ENCODE measurements at regions not wholly inside any gene's neighbourhood (a gene's known extent, or its start where the extent isn't known, plus 50 kb on each side); places are given as distances from the start of the nearest gene placed in this dataset.

DNA sequence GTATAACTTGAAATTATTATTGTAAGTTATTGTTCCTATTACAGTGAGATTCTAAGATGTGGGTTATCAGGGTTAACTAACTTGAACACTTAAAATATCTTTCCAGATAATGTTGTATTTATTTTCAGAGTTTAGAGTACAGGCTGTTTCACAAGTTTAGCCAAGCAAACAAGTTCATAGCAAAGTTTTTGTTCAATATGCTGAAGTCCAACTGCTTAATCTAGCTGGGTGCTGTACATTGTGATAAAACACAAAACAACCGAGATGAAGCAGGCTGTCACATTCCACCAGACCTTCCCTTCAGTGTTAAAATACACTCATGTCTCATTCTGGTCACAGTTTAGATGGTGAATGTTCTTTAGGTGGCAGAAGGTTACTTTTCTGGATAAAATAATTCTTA, 148.0 kb upstream of the PCDH20 start:
- TF ChIP-seq BHLHE40 (IDR thresholded peaks at IDR 0.05; ENCODE audit: low read depth, low read length) (no peak), POLR2A (IDR thresholded peaks at IDR 0.05; ENCODE audit: low read depth, low read length) (no peak), MAFK (IDR thresholded peaks at IDR 0.05; ENCODE audit: low read depth, low read length) (no peak), SMC3 (IDR thresholded peaks at IDR 0.05; ENCODE audit: low read depth, low read length) (no peak), RAD21 (IDR thresholded peaks at IDR 0.05; ENCODE audit: low read length) (no peak), MAZ (IDR thresholded peaks at IDR 0.05; ENCODE audit: borderline replicate concordance, low read depth, low read length) (no peak), RCOR1 (IDR thresholded peaks at IDR 0.05; ENCODE audit: insufficient replicate concordance, low read length) (no peak), FOS (IDR thresholded peaks at IDR 0.05; ENCODE audit: low read depth, low read length) (no peak), CEBPB (IDR thresholded peaks at IDR 0.05; ENCODE audit: low read depth, low read length) (no peak)
- TF ChIP-seq, protein P1, sequence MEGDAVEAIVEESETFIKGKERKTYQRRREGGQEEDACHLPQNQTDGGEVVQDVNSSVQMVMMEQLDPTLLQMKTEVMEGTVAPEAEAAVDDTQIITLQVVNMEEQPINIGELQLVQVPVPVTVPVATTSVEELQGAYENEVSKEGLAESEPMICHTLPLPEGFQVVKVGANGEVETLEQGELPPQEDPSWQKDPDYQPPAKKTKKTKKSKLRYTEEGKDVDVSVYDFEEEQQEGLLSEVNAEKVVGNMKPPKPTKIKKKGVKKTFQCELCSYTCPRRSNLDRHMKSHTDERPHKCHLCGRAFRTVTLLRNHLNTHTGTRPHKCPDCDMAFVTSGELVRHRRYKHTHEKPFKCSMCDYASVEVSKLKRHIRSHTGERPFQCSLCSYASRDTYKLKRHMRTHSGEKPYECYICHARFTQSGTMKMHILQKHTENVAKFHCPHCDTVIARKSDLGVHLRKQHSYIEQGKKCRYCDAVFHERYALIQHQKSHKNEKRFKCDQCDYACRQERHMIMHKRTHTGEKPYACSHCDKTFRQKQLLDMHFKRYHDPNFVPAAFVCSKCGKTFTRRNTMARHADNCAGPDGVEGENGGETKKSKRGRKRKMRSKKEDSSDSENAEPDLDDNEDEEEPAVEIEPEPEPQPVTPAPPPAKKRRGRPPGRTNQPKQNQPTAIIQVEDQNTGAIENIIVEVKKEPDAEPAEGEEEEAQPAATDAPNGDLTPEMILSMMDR (conservative IDR thresholded peaks at IDR 0.05; ENCODE audit: low read depth, low read length) = no peak
- TF ChIP-seq, protein P2, sequence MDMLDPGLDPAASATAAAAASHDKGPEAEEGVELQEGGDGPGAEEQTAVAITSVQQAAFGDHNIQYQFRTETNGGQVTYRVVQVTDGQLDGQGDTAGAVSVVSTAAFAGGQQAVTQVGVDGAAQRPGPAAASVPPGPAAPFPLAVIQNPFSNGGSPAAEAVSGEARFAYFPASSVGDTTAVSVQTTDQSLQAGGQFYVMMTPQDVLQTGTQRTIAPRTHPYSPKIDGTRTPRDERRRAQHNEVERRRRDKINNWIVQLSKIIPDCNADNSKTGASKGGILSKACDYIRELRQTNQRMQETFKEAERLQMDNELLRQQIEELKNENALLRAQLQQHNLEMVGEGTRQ (IDR thresholded peaks at IDR 0.05; ENCODE audit: low read depth, low read length) = no peak
